ENCODE measurements at regions not wholly inside any gene's neighbourhood (a gene's known extent, or its start where the extent isn't known, plus 50 kb on each side); places are given as distances from the start of the nearest gene placed in this dataset.

- TF ChIP-seq ZNF841 (CRISPR knock-in tag; IDR thresholded peaks at IDR 0.05; ENCODE audit: borderline replicate concordance) (no peak), EHMT2 (IDR thresholded peaks at IDR 0.05; ENCODE audit: borderline replicate concordance, low read depth, low read length) (no peak), ZBTB4 (CRISPR knock-in tag; IDR thresholded peaks at IDR 0.05; ENCODE audit: borderline replicate concordance) (no peak), CTCF (CRISPR knock-in tag; IDR thresholded peaks at IDR 0.05) (no peak), TCF12 (IDR thresholded peaks at IDR 0.05) (no peak), TCF12 (CRISPR knock-in tag; IDR thresholded peaks at IDR 0.05) (no peak), NFE2 (CRISPR knock-in tag; IDR thresholded peaks at IDR 0.05) (no peak), ZNF121 (CRISPR knock-in tag; IDR thresholded peaks at IDR 0.05) (no peak), MLX (CRISPR knock-in tag; IDR thresholded peaks at IDR 0.05) (no peak), HDAC2 (CRISPR knock-in tag; IDR thresholded peaks at IDR 0.05) (no peak), ZNF362 (CRISPR knock-in tag; IDR thresholded peaks at IDR 0.05; ENCODE audit: borderline replicate concordance) (no peak)
Observed at GRCh38 chr12:97267594-97268202, 194.9 kb upstream of the RMST start.
